ENCODE measurements at regions not wholly inside any gene's neighbourhood (a gene's known extent, or its start where the extent isn't known, plus 50 kb on each side); places are given as distances from the start of the nearest gene placed in this dataset.

GRCh38 chr2:121137571-121137970 is 147.4 kb downstream of the TFCP2L1 start:
- CTCF ChIA-PET, result no interaction called here
- ATAC-seq, result no peak

DNA sequence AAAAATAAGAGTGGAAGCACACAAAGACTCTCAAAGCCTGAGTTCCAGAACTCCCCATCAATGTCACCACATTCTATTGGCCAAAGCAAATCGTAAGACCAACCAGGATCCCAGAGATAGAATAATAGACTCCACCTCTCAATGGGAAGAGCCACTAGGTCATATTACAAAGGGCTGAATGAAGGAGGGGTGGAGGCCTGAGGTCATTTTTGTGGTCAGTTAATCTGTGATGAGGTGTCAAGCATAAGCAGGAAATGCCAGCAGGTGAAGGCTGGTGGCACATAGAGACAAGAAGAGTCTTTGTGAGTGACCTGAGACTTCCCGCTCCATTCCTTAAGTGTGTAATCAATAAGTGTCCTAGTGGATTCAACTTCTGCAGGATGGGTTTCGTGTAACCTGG is 144.3 kb downstream of the TFCP2L1 start:
- CTCF ChIA-PET, result no interaction called here

More at GRCh38 chr2:121137571-121137970, 147.4 kb downstream of the TFCP2L1 start:
- DNase-seq, result no peak
- Mint-ChIP-seq H3K4me3 (no peak overlapping the region), H3K27ac (no peak overlapping the region), H3K27me3 (no peaks in the 10 kb centered on the region), H3K4me1 (no peaks in the 10 kb centered on the region), H3K9me3 (ENCODE audit: low read depth) (peaks cover 4% of the 10 kb centered on the region), H3K36me3 (no peaks in the 10 kb centered on the region)

GRCh38 chr2:121142452-121142851 is 142.6 kb downstream of the TFCP2L1 start:
- H3K4me3 Mint-ChIP-seq, result no peak overlapping the region
- no peak overlapping the region for H3K27ac Mint-ChIP-seq
- H3K4me1 Mint-ChIP-seq, result no peaks in the 10 kb centered on the region
- H3K36me3 Mint-ChIP-seq, result no peaks in the 10 kb centered on the region
- ATAC-seq (no peak), DNase-seq (no peak)
- no peaks in the 10 kb centered on the region for H3K27me3 Mint-ChIP-seq
- no peaks in the 10 kb centered on the region for H3K9me3 Mint-ChIP-seq (ENCODE audit: low read depth)
- CTCF ChIA-PET, result no interaction called here

More for the DNA sequence above, 144.3 kb downstream of the TFCP2L1 start:
- ATAC-seq (no peak), DNase-seq (no peak)
- H3K4me1 Mint-ChIP-seq, result no peaks in the 10 kb centered on the region
- H3K36me3 Mint-ChIP-seq, result no peaks in the 10 kb centered on the region
- no peak overlapping the region for H3K4me3 Mint-ChIP-seq
- no peak overlapping the region for H3K27ac Mint-ChIP-seq
- no peaks in the 10 kb centered on the region for H3K9me3 Mint-ChIP-seq (ENCODE audit: low read depth)
- no peaks in the 10 kb centered on the region for H3K27me3 Mint-ChIP-seq

DNA sequence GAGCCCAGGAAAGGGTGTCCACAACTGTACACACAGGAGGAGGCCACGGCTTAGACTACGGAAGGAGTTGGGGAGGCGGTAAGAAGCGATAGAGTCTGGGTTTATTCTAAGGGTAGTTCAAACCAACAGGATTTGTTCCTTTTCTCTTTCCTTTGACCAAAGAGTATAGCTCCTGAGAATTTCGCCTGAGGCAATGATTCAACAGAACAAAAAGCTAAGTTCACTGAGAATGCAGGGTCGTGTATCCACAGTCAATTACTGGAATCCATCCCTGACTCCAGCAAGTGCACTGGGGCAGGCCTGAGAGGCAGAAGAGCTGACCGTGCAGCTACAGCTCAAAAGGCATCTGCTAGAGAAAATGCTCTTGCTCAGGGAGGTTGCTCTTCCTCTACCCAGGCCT is 140.9 kb downstream of the TFCP2L1 start:
- Mint-ChIP-seq H3K36me3 (no peaks in the 10 kb centered on the region), H3K4me1 (no peaks in the 10 kb centered on the region), H3K4me3 (no peak overlapping the region), H3K9me3 (ENCODE audit: low read depth) (no peaks in the 10 kb centered on the region), H3K27ac (no peak overlapping the region), H3K27me3 (no peaks in the 10 kb centered on the region)
- ATAC-seq, result no peak
- CTCF ChIA-PET, result no interaction called here
- no peak for DNase-seq

- H3K36me3 Mint-ChIP-seq, result no peaks in the 10 kb centered on the region
- ATAC-seq, result no peak
- no peak for DNase-seq
- H3K27ac Mint-ChIP-seq, result no peak overlapping the region
- no peaks in the 10 kb centered on the region for H3K27me3 Mint-ChIP-seq
- no peaks in the 10 kb centered on the region for H3K4me1 Mint-ChIP-seq
- no peak overlapping the region for H3K4me3 Mint-ChIP-seq
- CTCF ChIA-PET, result no interaction called here
- H3K9me3 Mint-ChIP-seq (ENCODE audit: low read depth), result no peaks in the 10 kb centered on the region
Observed at GRCh38 chr2:121146630-121147029, 138.4 kb downstream of the TFCP2L1 start.

GRCh38 chr2:121147766-121148165 is 137.2 kb downstream of the TFCP2L1 start:
- H3K4me3 Mint-ChIP-seq, result no peak overlapping the region
- ATAC-seq (no peak), DNase-seq (no peak)
- H3K9me3 Mint-ChIP-seq (ENCODE audit: low read depth), result no peaks in the 10 kb centered on the region
- no peaks in the 10 kb centered on the region for H3K27me3 Mint-ChIP-seq
- H3K36me3 Mint-ChIP-seq, result no peaks in the 10 kb centered on the region
- CTCF ChIA-PET, result no interaction called here
- no peaks in the 10 kb centered on the region for H3K4me1 Mint-ChIP-seq
- no peak overlapping the region for H3K27ac Mint-ChIP-seq

DNA sequence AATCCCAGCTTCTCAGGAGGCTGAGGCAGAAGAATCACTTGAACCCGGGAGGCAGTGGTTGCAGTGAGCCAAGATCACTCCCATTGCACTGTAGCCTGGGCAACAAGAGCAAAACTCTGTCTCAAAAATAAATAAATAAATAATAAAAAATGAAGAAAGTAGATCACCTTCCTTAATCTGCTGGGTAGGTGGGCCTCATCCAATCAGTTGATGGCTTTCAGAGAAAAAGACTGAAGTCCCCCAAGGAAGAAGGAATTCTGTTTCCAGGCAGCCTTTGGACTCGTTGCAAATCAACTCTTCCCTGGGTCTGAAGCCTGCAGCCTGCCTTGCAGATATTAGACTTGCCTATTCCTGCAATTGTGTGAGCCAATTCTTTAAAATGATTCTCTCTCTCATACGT is 136.5 kb downstream of the TFCP2L1 start:
- ATAC-seq (no peak), DNase-seq (no peak)
- no peak overlapping the region for H3K4me3 Mint-ChIP-seq
- H3K9me3 Mint-ChIP-seq (ENCODE audit: low read depth), result no peaks in the 10 kb centered on the region
- no peaks in the 10 kb centered on the region for H3K27me3 Mint-ChIP-seq
- H3K4me1 Mint-ChIP-seq, result no peaks in the 10 kb centered on the region
- CTCF ChIA-PET, result no interaction called here
- H3K27ac Mint-ChIP-seq, result no peak overlapping the region
- no peaks in the 10 kb centered on the region for H3K36me3 Mint-ChIP-seq

- Mint-ChIP-seq H3K36me3 (no peaks in the 10 kb centered on the region), H3K4me3 (no peak overlapping the region), H3K27ac (no peak overlapping the region), H3K9me3 (ENCODE audit: low read depth) (no peaks in the 10 kb centered on the region), H3K4me1 (no peaks in the 10 kb centered on the region), H3K27me3 (no peaks in the 10 kb centered on the region)
- CTCF ChIA-PET, result no interaction called here
- DNase-seq (no peak), ATAC-seq (no peak)
Observed at GRCh38 chr2:121149384-121149783, 135.6 kb downstream of the TFCP2L1 start.

DNA sequence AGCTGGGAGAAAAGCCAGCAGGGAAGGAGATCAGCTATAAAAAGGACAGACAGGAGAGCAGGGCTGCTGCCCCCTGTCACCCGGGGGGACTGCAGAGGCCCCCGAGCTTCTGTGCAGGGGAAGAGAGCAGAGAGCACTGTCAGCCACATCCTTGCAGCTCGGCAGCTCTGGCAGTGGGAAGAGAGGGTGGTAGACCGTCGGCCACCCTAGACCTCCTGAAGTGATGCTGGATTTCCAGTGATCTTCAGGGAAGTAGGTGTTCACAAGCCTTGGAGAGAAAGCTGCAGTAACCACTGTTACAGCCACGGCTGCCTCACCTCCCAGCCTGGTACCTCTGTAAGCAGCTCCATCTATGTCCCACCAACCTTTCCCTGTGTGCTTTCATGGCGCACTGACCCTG is 134.9 kb downstream of the TFCP2L1 start:
- Mint-ChIP-seq H3K4me1 (no peaks in the 10 kb centered on the region), H3K36me3 (no peaks in the 10 kb centered on the region), H3K27ac (no peak overlapping the region), H3K9me3 (ENCODE audit: low read depth) (no peaks in the 10 kb centered on the region), H3K4me3 (no peak overlapping the region), H3K27me3 (no peaks in the 10 kb centered on the region)
- no peak for ATAC-seq
- CTCF ChIA-PET, result no interaction called here
- DNase-seq, result no peak

- CTCF ChIA-PET, result no interaction called here
Observed at GRCh38 chr2:121150713-121151112, 134.3 kb downstream of the TFCP2L1 start.

GRCh38 chr2:121151311-121152109 is 133.5 kb downstream of the TFCP2L1 start:
- Mint-ChIP-seq H3K27me3 (no peaks in the 10 kb centered on the region), H3K4me1 (no peaks in the 10 kb centered on the region), H3K4me3 (no peak overlapping the region), H3K36me3 (no peaks in the 10 kb centered on the region), H3K27ac (no peak overlapping the region), H3K9me3 (ENCODE audit: low read depth) (no peaks in the 10 kb centered on the region)
- CTCF ChIA-PET, result no interaction called here
- DNase-seq, result no peak
- ATAC-seq, result no peak

More at GRCh38 chr2:121150713-121151112, 134.3 kb downstream of the TFCP2L1 start:
- Mint-ChIP-seq H3K4me3 (no peak overlapping the region), H3K36me3 (no peaks in the 10 kb centered on the region), H3K27ac (no peak overlapping the region), H3K27me3 (no peaks in the 10 kb centered on the region), H3K9me3 (ENCODE audit: low read depth) (no peaks in the 10 kb centered on the region), H3K4me1 (no peaks in the 10 kb centered on the region)
- ATAC-seq (no peak), DNase-seq (no peak)

DNA sequence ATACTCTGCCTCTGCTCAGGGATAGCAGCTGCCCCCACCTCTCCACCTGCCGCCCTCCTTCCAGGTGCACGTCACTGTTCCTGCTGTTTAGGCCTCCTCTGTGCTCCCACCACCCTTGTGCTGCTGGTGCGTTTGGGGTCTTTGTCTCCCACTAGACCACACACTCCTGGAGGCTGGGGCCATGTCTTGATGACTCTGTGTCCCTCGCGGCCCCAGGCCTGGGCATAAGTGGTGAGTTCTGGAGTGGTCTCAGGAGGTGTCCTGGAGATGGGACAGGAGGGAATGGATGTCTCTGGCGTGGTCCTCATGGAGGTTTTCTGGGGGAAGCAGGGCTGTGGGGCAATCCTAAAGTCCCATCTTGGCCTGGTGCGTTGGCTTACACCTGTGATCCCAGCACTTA is 132.1 kb downstream of the TFCP2L1 start:
- no peak for ATAC-seq
- Mint-ChIP-seq H3K4me1 (no peaks in the 10 kb centered on the region), H3K36me3 (no peaks in the 10 kb centered on the region), H3K4me3 (no peak overlapping the region), H3K9me3 (ENCODE audit: low read depth) (peaks cover 3% of the 10 kb centered on the region), H3K27ac (no peak overlapping the region), H3K27me3 (no peaks in the 10 kb centered on the region)
- DNase-seq, result no peak
- CTCF ChIA-PET, result no interaction called here

GRCh38 chr2:121153516-121153915 is 131.5 kb downstream of the TFCP2L1 start:
- CTCF ChIA-PET, result no interaction called here
- H3K4me3 Mint-ChIP-seq, result no peak overlapping the region
- H3K9me3 Mint-ChIP-seq (ENCODE audit: low read depth), result peaks cover 8% of the 10 kb centered on the region
- H3K4me1 Mint-ChIP-seq, result no peaks in the 10 kb centered on the region
- peaks cover 2% of the 10 kb centered on the region for H3K36me3 Mint-ChIP-seq
- no peak overlapping the region for H3K27ac Mint-ChIP-seq
- DNase-seq (no peak), ATAC-seq (no peak)
- H3K27me3 Mint-ChIP-seq, result no peaks in the 10 kb centered on the region

GRCh38 chr2:121155502-121156056 is 129.4 kb downstream of the TFCP2L1 start:
- Mint-ChIP-seq H3K9me3 (ENCODE audit: low read depth) (peaks cover 8% of the 10 kb centered on the region), H3K27me3 (no peaks in the 10 kb centered on the region), H3K4me1 (no peaks in the 10 kb centered on the region), H3K4me3 (no peak overlapping the region), H3K36me3 (peaks cover 2% of the 10 kb centered on the region), H3K27ac (no peak overlapping the region)
- DNase-seq (no peak), ATAC-seq (no peak)
- CTCF ChIA-PET, result no interaction called here
